NOMO-1 treated with DMSO at 0.1 percent for 48 hours (cell line): ENCODE measurements at regions not wholly inside any gene's neighbourhood (a gene's known extent, or its start where the extent isn't known, plus 50 kb on each side); places are given as distances from the start of the nearest gene placed in this dataset.
A peak's percentile ranks its signal among the peaks of the same experiment; 100 is the strongest.
"Not testable (repeated sequence)": the region's sequence is repeated elsewhere in the genome, so short reads cannot be mapped to it uniquely, and the experiment has no call there.

Experiments used
- DNase-seq: peaks from one replicate; lab custom pipeline; 2025; ENCODE audit not compliant: unreplicated experiment; lab: John Stamatoyannopoulos, UW

DNA sequence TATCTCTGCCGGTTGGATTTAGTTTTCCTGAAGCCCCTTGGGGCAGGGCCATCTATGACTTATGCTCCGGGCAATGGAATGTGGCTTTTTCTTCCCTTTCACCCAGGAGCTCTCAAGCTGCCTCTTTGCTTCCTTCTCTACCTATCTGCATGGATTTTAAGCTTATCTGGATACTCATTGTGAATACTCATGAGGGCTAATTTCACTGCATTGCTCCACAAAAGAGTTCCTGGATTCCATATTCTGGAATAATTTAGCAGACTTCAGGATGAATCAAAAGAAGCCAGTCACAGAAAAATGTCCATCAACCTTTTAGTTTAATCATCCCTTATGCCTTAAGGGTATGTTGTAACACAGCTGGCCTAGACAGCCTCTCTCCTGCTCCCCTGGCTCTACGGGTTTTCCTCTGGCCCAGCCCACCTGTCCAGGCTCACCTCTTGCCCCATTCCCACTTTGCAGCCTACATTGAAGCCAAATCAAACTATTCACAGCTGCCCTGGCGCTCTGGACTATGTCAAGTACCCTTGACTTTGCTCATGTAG lies 122.8 kb upstream of the RMDN2 start:
- no peak for DNase-seq

DNA sequence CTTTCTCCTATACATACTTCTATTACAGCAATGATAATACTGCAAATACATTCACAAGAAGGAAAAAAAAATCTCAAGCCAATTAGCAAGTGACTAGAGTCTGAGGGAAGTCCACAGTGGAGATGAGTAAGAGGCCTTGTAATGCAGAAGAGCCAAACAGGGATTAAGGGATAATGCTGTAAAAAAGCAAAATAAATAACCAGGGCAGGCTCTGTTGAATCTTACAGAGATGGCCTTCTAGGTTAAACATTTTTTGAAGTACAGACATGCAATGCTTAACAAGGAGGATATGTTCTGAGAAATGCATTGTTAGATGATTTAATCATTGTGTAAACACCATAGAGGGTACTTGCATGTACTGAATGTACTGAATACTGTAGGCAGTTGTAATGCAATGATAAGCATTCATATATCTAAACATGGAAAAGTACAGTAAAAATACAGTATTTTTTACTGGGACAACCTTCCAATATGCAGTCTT lies 122.1 kb upstream of the RMDN2 start:
- DNase-seq, result no peak

- DNase-seq, result not testable (repeated sequence)
Measured at GRCh38 chr2:37806004-37806403, 119.1 kb upstream of the RMDN2 start.

DNA sequence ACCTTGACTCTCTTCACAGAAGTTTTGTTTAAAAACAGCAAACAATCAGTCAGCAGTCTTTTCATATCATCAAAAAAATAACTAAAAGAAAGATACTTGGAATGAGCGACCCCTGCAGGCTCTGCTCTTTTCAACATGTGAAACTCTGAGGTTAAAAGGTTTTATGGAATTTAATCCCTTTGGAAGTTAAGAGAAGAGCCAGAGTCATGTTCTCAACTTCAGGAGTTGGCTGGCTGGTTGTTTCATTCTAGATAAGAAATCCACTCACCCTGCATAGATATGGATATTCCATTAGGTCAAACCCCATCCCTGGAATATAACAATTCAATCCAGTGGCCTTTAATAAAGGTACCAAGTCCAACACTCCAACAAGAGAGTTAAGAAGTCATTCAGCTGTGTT lies 115.6 kb upstream of the RMDN2 start:
- peak; percentile 55 for DNase-seq

GRCh38 chr2:37809931-37810570 lies 115.0 kb upstream of the RMDN2 start:
- no peak for DNase-seq

DNA sequence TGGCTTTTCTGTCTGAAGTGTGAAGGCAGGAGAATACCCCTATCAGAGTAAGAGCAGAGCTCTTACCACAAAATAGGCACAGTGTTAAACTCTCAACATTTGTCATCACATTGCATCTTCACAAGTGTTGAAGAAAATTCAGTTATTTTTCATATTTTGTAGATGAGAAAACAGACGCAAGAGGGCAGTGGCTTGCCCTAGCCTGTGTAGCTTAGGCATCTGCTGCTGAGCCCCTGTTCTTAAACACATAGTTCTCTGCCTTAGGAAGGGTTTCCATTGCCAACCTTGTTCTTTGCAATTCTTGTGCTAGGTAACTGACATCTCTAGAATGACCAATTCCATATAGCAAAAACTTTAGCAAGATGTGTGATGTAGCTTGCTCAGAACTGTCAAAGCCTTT lies 112.7 kb upstream of the RMDN2 start:
- DNase-seq, result no peak

DNA sequence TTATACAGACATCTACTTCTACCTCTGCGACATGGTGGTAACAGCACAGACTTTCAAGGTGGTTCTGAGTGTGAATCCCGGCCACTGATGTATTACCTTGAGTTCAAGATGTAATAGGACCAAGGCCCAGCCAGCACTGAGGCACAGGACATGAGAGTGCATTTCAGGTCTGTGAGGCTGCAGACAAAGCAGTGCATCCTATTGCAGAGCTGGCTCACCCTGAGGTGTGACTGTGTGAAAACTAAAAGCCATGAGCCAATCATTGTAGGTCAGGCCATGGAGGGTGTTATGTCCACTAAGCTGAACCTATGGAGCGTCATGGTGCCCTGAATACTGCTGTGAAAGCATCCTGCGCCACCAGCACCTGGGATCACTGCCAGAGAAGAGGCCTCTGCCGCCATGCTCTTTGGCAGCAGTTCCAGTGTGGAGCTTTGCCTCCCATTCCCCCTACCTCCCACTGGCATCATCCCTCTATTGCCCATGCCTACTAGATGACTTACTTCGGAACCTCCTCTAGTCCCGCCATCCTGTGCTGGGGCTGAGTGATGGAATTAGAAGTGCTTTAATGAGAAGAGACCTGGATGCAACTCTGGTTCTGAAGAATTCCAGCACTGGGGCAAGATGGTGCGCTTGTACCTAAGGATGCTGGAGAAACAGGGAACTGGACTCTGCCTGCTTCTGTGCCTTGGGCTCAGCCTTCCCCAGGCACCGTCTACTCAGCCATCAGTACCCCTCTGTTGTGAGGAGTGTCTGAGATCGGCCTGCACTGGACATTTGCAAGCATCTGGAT lies 112.0 kb upstream of the RMDN2 start:
- no peak for DNase-seq

DNA sequence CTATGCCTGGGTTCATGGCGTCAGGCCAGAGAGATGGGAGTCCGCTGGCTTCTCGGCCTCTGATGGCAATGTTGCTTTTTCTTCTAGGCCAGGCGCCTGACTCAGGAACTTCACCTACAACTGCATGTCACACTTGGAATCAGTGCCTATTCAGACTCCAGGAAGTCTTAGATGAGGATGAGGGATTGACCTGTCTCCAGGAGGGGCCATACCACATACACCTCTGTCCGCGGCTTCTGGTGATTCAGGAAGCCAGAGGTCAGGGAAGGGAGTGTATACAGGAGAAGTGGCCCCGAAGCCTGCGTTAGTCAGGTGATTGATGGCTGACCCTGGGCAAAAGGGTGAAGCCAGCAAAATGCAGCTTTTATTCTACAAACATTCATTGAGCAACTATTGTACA lies 109.1 kb upstream of the RMDN2 start:
- DNase-seq, result no peak

DNA sequence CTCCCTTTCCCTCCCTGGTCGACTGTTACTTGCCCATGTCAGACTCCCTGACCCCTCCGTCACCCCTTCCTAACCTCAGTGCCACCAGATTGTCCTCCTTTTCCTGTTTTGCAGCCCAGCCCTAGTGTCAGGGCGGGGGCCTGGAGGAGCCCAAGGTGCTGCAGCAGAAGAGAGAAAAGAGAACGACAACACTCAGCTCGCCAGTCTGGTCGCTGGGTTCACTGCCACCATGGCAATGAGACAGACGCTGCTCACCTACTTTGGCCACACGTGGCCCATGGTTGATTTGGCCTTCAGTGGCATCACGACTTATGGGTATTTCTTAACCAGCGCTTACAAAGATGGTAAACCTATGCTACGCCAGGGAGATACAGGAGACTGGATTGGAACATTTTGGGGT lies 108.4 kb upstream of the RMDN2 start:
- DNase-seq, result no peak

- peak; percentile 58 for DNase-seq
Measured at GRCh38 chr2:37819186-37819585, 105.9 kb upstream of the RMDN2 start.

- no peak for DNase-seq
Measured at GRCh38 chr2:37820471-37820986, 104.6 kb upstream of the RMDN2 start.

GRCh38 chr2:37825586-37825985 lies 99.5 kb upstream of the RMDN2 start:
- peak; percentile 58 for DNase-seq

- no peak for DNase-seq
Measured at GRCh38 chr2:37826611-37827010, 98.5 kb upstream of the RMDN2 start.

DNA sequence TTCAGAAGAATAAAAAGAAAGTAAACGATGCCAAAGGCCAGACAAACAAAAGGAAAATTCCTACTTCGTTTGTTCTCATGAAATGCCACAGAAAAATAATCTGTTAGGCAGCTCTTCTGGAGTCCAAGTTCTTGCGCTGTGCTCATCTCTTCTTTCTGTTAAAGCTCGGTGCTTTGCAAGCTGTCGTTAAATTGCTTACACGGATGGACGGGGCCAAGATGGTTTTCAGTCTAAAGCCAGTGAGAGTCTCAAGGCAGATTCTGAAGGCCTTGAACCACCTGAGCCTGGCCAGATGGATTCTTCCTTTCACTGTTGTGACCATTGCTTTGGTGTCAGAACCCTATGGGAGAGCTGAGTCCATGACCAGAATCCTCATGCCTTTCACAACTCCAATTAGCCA lies 97.6 kb upstream of the RMDN2 start:
- DNase-seq, result no peak

- no peak for DNase-seq
Measured at GRCh38 chr2:37827911-37828511, 97.1 kb upstream of the RMDN2 start.

DNA sequence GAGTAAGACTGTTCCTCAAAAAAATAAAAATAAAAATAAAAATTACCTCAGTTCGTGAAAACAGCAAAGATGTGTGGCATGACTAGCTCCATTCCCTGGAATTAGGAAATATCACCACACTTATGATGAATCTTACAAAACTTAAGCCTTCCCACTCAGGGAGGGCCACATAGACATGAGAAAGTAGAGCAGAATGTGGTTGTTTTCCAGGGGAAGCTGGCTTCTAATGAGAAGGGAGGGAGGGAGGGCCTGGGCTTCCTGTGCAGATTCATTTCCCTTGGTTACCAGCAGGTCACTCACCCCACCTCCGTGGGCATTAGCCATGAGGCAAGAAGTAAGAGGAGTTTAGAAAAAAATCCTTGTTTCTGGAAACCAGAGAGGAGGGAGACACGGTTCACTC lies 95.9 kb upstream of the RMDN2 start:
- peak; percentile 93 for DNase-seq

DNA sequence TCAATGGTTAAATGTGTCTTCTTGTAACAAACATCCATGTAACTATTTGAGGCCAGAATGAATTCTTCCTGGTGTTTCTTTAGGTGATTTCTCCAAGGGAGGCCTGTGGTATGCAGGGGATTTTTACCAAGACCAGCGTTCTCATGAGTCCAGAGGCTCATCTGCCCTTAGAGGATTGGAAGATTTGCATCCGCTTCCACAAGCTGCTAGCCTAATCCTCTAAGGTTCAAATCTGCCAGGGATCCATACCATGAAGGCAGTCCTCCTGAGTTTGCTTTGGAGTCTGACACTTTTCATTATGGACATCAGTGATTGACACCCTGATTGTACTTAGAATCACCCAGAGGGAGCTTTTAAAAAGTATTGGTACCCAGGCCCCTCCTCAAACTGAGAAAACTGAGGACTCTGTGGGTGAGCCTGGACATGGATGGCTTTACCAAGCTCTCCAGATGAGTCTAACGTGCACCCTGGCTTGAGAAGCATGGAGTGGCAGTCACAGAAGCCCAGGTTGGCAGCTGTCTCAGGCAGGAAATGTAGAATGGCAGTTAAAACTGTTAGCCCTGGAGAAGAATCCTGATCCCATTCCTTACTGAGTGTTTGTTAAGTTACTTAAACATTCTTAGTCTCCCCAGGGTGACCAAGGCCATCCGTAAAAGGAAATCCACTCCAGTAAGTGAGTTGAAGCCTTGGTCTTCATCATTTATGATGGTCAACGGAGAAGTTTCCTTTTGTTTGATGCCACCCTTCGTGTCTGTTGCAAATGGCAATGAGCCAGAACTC lies 95.3 kb upstream of the RMDN2 start:
- no peak for DNase-seq

GRCh38 chr2:37830636-37831035 lies 94.5 kb upstream of the RMDN2 start:
- DNase-seq, result no peak

GRCh38 chr2:37831081-37831780 lies 93.9 kb upstream of the RMDN2 start:
- no peak for DNase-seq

DNA sequence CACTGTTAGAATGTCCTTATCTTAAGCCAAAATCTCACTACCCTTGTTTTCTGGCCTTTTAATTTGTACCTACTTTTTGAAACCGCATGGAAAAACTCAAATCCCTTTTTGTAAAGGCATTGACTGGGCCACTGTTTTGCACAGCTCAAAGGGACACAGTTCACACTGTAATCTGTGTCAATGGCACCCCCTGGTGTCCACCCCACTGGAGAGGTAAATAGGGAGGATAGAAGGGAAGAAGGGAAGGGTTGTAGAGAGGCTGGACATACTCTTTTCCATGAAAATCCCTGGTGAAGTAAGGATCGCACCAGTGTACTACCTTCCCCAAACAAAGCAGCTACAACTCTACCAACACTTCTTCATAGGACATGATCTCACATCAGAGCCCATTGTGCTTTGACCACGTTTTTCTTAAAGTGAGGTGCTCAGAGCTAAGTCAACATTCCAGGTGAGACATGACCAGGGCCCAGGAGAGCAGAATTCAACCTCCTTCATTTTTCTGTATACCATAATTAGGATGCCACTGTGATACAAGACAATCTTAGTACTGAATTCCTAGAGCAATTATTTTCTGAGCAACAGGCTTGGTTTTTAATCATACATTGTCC lies 92.4 kb upstream of the RMDN2 start:
- DNase-seq, result peak; percentile 80
